AG09319 (cell line): ENCODE measurements at regions not wholly inside any gene's neighbourhood (a gene's known extent, or its start where the extent isn't known, plus 50 kb on each side); places are given as distances from the start of the nearest gene placed in this dataset.

ENCODE experiments used
- DNase-seq: peaks from one replicate; pipeline ENCODE4 v3.0.0-alpha.2; 2010; ENCODE audit warnings: low read depth; ENCODE audit errors: extremely low read depth
- CTCF ChIP-seq: IDR thresholded peaks from 2 replicates; pipeline ENCODE4 v1.5.1; 2011; ENCODE audit warnings: low read depth, mild to moderate bottlenecking, inconsistent platforms, low read length, moderate library complexity

GRCh38 chrX:133468051-133468450 is 52.8 kb upstream of the GPC4 start:
- no peak for DNase-seq
- TF ChIP-seq CTCF, result no peak

- TF ChIP-seq CTCF, result no peak
- no peak for DNase-seq
Measured at GRCh38 chrX:133465254-133465653, 50.0 kb upstream of the GPC4 start.
